Breast epithelium (tissue), 4 donors: ENCODE measurements at regions not wholly inside any gene's neighbourhood (a gene's known extent, or its start where the extent isn't known, plus 50 kb on each side); places are given as distances from the start of the nearest gene placed in this dataset.
"Not testable (repeated sequence)": the region's sequence is repeated elsewhere in the genome, so short reads cannot be mapped to it uniquely, and the experiment has no call there.

Experiments
- DNase-seq, 2 donors: peaks; one replicate each; pipeline ENCODE4 v3.0.0-alpha.2; 2019; ENCODE audit warnings: low spot score in 2 of 2
- H3K27ac ChIP-seq, 2 donors: fragments of 200-600 bp; sonication (generic) in 1 of 2; one replicate each; pipeline ENCODE4 v1.5.1; 2016 to 2019; ENCODE audit warnings: mild to moderate bottlenecking in 1 of 2
- H3K27me3 ChIP-seq, 2 donors: fragments of 200-600 bp; sonication (generic) in 1 of 2; one replicate each; pipeline versions ENCODE4 v1.5.1 to v1.6.0; 2017 to 2019; ENCODE audit warnings: control low read depth in 1 of 2, mild to moderate bottlenecking in 1 of 2
- H3K36me3 ChIP-seq: fragments of 200-600 bp; one replicate; pipeline ENCODE4 v1.5.1; 2019
- H3K4me1 ChIP-seq, 2 donors: fragments of 200-600 bp; sonication (generic); one replicate each; pipeline ENCODE4 v1.5.1; 2016 to 2019; ENCODE audit warnings: control low read depth in 1 of 2
- H3K4me3 ChIP-seq, 3 donors: fragments of 200-600 bp; sonication (generic); 1 replicate in 2 of 3; 2 replicates in 1 of 3; pipeline ENCODE4 v1.5.1; 2016 to 2019; ENCODE audit warnings: mild to moderate bottlenecking in 3 of 3, moderate library complexity in 2 of 3
- H3K9me3 ChIP-seq, 2 donors: fragments of 200-600 bp; sonication (generic) in 1 of 2; one replicate each; pipeline ENCODE4 v1.5.1; 2016 to 2019; ENCODE audit warnings: control low read depth in 1 of 2
- CTCF ChIP-seq, 3 donors: fragments of 450-650 bp; IDR thresholded peaks; one replicate each; pipeline ENCODE4 v1.5.1; 2016 to 2017; ENCODE audit warnings: antibody characterized with exemption in 3 of 3, mild to moderate bottlenecking in 3 of 3, moderate library complexity in 3 of 3
- POLR2A ChIP-seq: fragments of 450-650 bp; IDR thresholded peaks from one replicate; pipeline ENCODE4 v1.6.1; 2016; ENCODE audit warnings: antibody characterized with exemption, mild to moderate bottlenecking, moderate library complexity
- POLR2AphosphoS5 ChIP-seq, 3 donors: sonication (generic); formaldehyde crosslinking; IDR thresholded peaks; one replicate each; pipeline ENCODE4 v1.6.1; 2017; ENCODE audit warnings: antibody characterized with exemption in 3 of 3
- intact Hi-C: fragments of 100-400 bp; cut with DNase I; formaldehyde crosslinking; loops from one replicate; pipeline ENCODE4 v1.15.1; 2023; ENCODE audit warnings: low total_unique reads

- H3K9me3 ChIP-seq: no peaks in the 10 kb centered on the region
- no peaks in the 10 kb centered on the region for H3K27me3 ChIP-seq
- H3K4me3 ChIP-seq: no peak overlapping the region
- intact Hi-C loops: no loop called here
- no peaks in the 10 kb centered on the region for H3K4me1 ChIP-seq
- no peak overlapping the region for H3K27ac ChIP-seq
- H3K36me3 ChIP-seq: no peaks in the 10 kb centered on the region
- TF ChIP-seq POLR2A (no peak), CTCF (IDR thresholded peaks at IDR 0.05) (no peak), POLR2AphosphoS5 (IDR thresholded peaks at IDR 0.05) (no peak)
- DNase-seq: no peak
Measured at GRCh38 chr2:13667415-13667757, 950.6 kb downstream of the TRIB2 start.

GRCh38 chr2:13669607-13670006, 952.9 kb downstream of the TRIB2 start:
- H3K36me3 ChIP-seq: no peaks in the 10 kb centered on the region
- intact Hi-C loops: no loop called here
- no peak for DNase-seq

GRCh38 chr2:13673821-13674220, 957.1 kb downstream of the TRIB2 start:
- H3K27me3 ChIP-seq, DNase-seq, intact Hi-C loops: not testable (repeated sequence)

More at GRCh38 chr2:13669607-13670006, 952.9 kb downstream of the TRIB2 start:
- Histone ChIP-seq H3K9me3 (no peaks in the 10 kb centered on the region), H3K4me3 (no peak overlapping the region), H3K27me3 (no peaks in the 10 kb centered on the region), H3K4me1 (no peaks in the 10 kb centered on the region), H3K27ac (no peak overlapping the region)
- no peak for TF ChIP-seq CTCF (IDR thresholded peaks at IDR 0.05)
- TF ChIP-seq POLR2AphosphoS5 (IDR thresholded peaks at IDR 0.05): no peak
- TF ChIP-seq POLR2A: no peak

GRCh38 chr2:13676269-13676668, 956.2 kb upstream of the LRATD1 start:
- TF ChIP-seq POLR2A: no peak
- TF ChIP-seq POLR2AphosphoS5 (IDR thresholded peaks at IDR 0.05): no peak
- TF ChIP-seq CTCF (IDR thresholded peaks at IDR 0.05): no peak
- no peaks in the 10 kb centered on the region for H3K4me1 ChIP-seq
- no peaks in the 10 kb centered on the region for H3K9me3 ChIP-seq
- intact Hi-C loops: no loop called here
- no peak overlapping the region for H3K27ac ChIP-seq
- no peak overlapping the region for H3K4me3 ChIP-seq
- no peak for DNase-seq
- no peaks in the 10 kb centered on the region for H3K36me3 ChIP-seq
- no peaks in the 10 kb centered on the region for H3K27me3 ChIP-seq

More at GRCh38 chr2:13673821-13674220, 957.1 kb downstream of the TRIB2 start:
- not testable (repeated sequence) for H3K4me1 ChIP-seq, H3K4me3 ChIP-seq, H3K9me3 ChIP-seq, H3K36me3 ChIP-seq, H3K27ac ChIP-seq

- Histone ChIP-seq H3K4me1 (no peaks in the 10 kb centered on the region), H3K36me3 (no peaks in the 10 kb centered on the region), H3K27ac (no peak overlapping the region), H3K4me3 (no peak overlapping the region), H3K27me3 (no peaks in the 10 kb centered on the region), H3K9me3 (peaks cover 3 to 16% of the 10 kb centered on the region in 2 donors)
- no peak for DNase-seq
- intact Hi-C loops: no loop called here
- TF ChIP-seq POLR2A (no peak), CTCF (IDR thresholded peaks at IDR 0.05) (no peak), POLR2AphosphoS5 (IDR thresholded peaks at IDR 0.05) (no peak)
Measured at GRCh38 chr2:13681936-13682335, 950.6 kb upstream of the LRATD1 start.
